Keratinocyte (primary cell): ENCODE measurements at regions not wholly inside any gene's neighbourhood (a gene's known extent, or its start where the extent isn't known, plus 50 kb on each side); places are given as distances from the start of the nearest gene placed in this dataset.

Experiments
- DNase-seq: peaks from one replicate; pipeline ENCODE4 v3.0.0-alpha.2; 2011; ENCODE audit warnings: low read depth, missing footprints, low spot score
- FAIRE-seq: peaks from 2 replicates; lab custom pipeline; 2011; peaks lifted over from hg19 to GRCh38; lab: Jason Lieb, UNC
- H2AFZ ChIP-seq: 2 replicates; pipeline ENCODE4 v1.6.0; 2012; ENCODE audit warnings: low read length, control low read depth, inconsistent platforms; ENCODE audit not compliant: control insufficient read depth
- H3K27ac ChIP-seq: 2 replicates; pipeline ENCODE4 v1.5.1; 2011; ENCODE audit warnings: low read length; ENCODE audit not compliant: control insufficient read depth, insufficient read depth
- H3K27me3 ChIP-seq: 3 replicates; pipeline ENCODE4 v1.6.0; 2011; ENCODE audit warnings: low read length; ENCODE audit not compliant: control insufficient read depth, insufficient read depth; ENCODE audit errors: extremely low read depth
- H3K36me3 ChIP-seq, 2 experiments: 2 replicates in 1 of 2; 3 replicates in 1 of 2; pipeline ENCODE4 v1.5.1; 2011; ENCODE audit warnings: low read length in 2 of 2, mild to moderate bottlenecking in 1 of 2; ENCODE audit not compliant: control insufficient read depth in 2 of 2, insufficient read depth in 2 of 2; ENCODE audit errors: extremely low read depth in 1 of 2
- H3K4me1 ChIP-seq: 3 replicates; pipeline ENCODE4 v1.5.1; 2011; ENCODE audit warnings: low read length; ENCODE audit not compliant: control insufficient read depth, insufficient read depth; ENCODE audit errors: extremely low read depth
- H3K4me2 ChIP-seq: 3 replicates; pipeline ENCODE4 v1.6.0; 2011; ENCODE audit warnings: low read depth, low read length; ENCODE audit not compliant: control insufficient read depth, insufficient read depth; ENCODE audit errors: extremely low read depth
- H3K4me3 ChIP-seq, 3 experiments: fragments of 200-600 bp in 1 of 3; sonication (generic) in 1 of 3; 2 replicates in 2 of 3; 3 replicates in 1 of 3; pipeline ENCODE4 v1.5.1; 2011 to 2016; ENCODE audit warnings: low read length in 3 of 3, mild to moderate bottlenecking in 3 of 3, control low read depth in 2 of 3, inconsistent platforms in 1 of 3, low read depth in 1 of 3, mixed read lengths in 1 of 3, mixed run types in 1 of 3, moderate library complexity in 1 of 3; ENCODE audit not compliant: control insufficient read depth in 2 of 3, insufficient read depth in 2 of 3; ENCODE audit errors: extremely low read depth in 1 of 3
- H3K79me2 ChIP-seq: 2 replicates; pipeline ENCODE4 v1.6.0; 2012; ENCODE audit warnings: low read length; ENCODE audit not compliant: control insufficient read depth, insufficient read depth
- H3K9ac ChIP-seq: 3 replicates; pipeline ENCODE4 v1.6.0; 2011; ENCODE audit warnings: low read length; ENCODE audit not compliant: control insufficient read depth, insufficient read depth; ENCODE audit errors: extremely low read depth
- H3K9me1 ChIP-seq: 3 replicates; pipeline ENCODE4 v1.6.0; 2011; ENCODE audit warnings: low read length; ENCODE audit not compliant: control insufficient read depth, insufficient read depth; ENCODE audit errors: extremely low read depth
- H3K9me3 ChIP-seq: 2 replicates; pipeline ENCODE4 v1.5.1; 2012; ENCODE audit warnings: low read depth, low read length; ENCODE audit not compliant: control insufficient read depth
- H4K20me1 ChIP-seq: 3 replicates; pipeline ENCODE4 v1.6.0; 2011; ENCODE audit warnings: low read length; ENCODE audit not compliant: control insufficient read depth, insufficient read depth; ENCODE audit errors: extremely low read depth
- EZH2 ChIP-seq: IDR thresholded peaks from one replicate; pipeline ENCODE4 v1.6.1; 2012; ENCODE audit warnings: inconsistent platforms, mild to moderate bottlenecking, low read length, moderate library complexity
- dilution Hi-C: fragments of 300-500 bp; cut with MboI; formaldehyde crosslinking; loops from one replicate; pipeline ENCODE4 v1.7.0; 2020; ENCODE audit warnings: low sequenced_read_pairs; ENCODE audit not compliant: extremely low pct_ligation_motif_present
- TF ChIP-seq, protein P1 (sequence below), 3 experiments: IDR thresholded peaks in 1 of 3; conservative IDR thresholded peaks in 1 of 3; optimal IDR thresholded peaks in 1 of 3; 2 replicates in 2 of 3; 3 replicates in 1 of 3; pipeline versions ENCODE3 to v1.5.1; 2011; ENCODE audit warnings: low read length in 3 of 3, mild to moderate bottlenecking in 3 of 3, moderate library complexity in 2 of 3, control low read depth in 1 of 3, inconsistent platforms in 1 of 3; ENCODE audit not compliant: insufficient read depth in 2 of 3; ENCODE audit errors: extremely low read depth in 1 of 3

GRCh38 chr20:62533591-62534495 lies 58.0 kb upstream of the GATA5 start:
- DNase-seq (no peak), FAIRE-seq (no peak)
- H2AFZ ChIP-seq: no peak overlapping the region
- TF ChIP-seq EZH2: no peak
- TF ChIP-seq, protein P1, sequence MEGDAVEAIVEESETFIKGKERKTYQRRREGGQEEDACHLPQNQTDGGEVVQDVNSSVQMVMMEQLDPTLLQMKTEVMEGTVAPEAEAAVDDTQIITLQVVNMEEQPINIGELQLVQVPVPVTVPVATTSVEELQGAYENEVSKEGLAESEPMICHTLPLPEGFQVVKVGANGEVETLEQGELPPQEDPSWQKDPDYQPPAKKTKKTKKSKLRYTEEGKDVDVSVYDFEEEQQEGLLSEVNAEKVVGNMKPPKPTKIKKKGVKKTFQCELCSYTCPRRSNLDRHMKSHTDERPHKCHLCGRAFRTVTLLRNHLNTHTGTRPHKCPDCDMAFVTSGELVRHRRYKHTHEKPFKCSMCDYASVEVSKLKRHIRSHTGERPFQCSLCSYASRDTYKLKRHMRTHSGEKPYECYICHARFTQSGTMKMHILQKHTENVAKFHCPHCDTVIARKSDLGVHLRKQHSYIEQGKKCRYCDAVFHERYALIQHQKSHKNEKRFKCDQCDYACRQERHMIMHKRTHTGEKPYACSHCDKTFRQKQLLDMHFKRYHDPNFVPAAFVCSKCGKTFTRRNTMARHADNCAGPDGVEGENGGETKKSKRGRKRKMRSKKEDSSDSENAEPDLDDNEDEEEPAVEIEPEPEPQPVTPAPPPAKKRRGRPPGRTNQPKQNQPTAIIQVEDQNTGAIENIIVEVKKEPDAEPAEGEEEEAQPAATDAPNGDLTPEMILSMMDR (optimal IDR thresholded peaks at IDR 0.05 in 1 of 3, IDR thresholded peaks at IDR 0.05 in 1 of 3, conservative IDR thresholded peaks at IDR 0.05 in 1 of 3; ENCODE audit: extremely low read depth in 1 of 3, insufficient read depth in 2 of 3, low read length in 3 of 3): no peak
- no peak overlapping the region for H3K4me2 ChIP-seq
- no peaks in the 10 kb centered on the region for H4K20me1 ChIP-seq
- H3K4me1 ChIP-seq: no peaks in the 10 kb centered on the region
- H3K4me3 ChIP-seq: no peak overlapping the region
- no peak overlapping the region for H3K27ac ChIP-seq
- H3K36me3 ChIP-seq: no peaks in the 10 kb centered on the region
- H3K9me3 ChIP-seq: no peaks in the 10 kb centered on the region
- peaks cover 37% of the 10 kb centered on the region for H3K27me3 ChIP-seq
- no peak overlapping the region for H3K9ac ChIP-seq
- dilution Hi-C loops: loop anchor here (25.0 kb wide), 1 partner anchor 97 kb away; the partner anchor contains the start of gene RBBP8NL
- no peaks in the 10 kb centered on the region for H3K79me2 ChIP-seq
- H3K9me1 ChIP-seq: no peaks in the 10 kb centered on the region

- H3K9me1 ChIP-seq: no peaks in the 10 kb centered on the region
- TF ChIP-seq EZH2: no peak
- TF ChIP-seq, protein P1 (optimal IDR thresholded peaks at IDR 0.05 in 1 of 3, IDR thresholded peaks at IDR 0.05 in 1 of 3, conservative IDR thresholded peaks at IDR 0.05 in 1 of 3; ENCODE audit: extremely low read depth in 1 of 3, insufficient read depth in 2 of 3, low read length in 3 of 3): no peak
- dilution Hi-C loops: loop anchor here (25.0 kb wide), 1 partner anchor 97 kb away; the partner anchor contains the start of gene RBBP8NL
- H3K27ac ChIP-seq: no peak overlapping the region
- no peak overlapping the region for H3K4me2 ChIP-seq
- H3K9me3 ChIP-seq: no peaks in the 10 kb centered on the region
- H3K4me3 ChIP-seq: no peak overlapping the region
- H2AFZ ChIP-seq: no peak overlapping the region
- no peaks in the 10 kb centered on the region for H4K20me1 ChIP-seq
- H3K9ac ChIP-seq: no peak overlapping the region
- DNase-seq (no peak), FAIRE-seq (no peak)
- no peaks in the 10 kb centered on the region for H3K36me3 ChIP-seq
- peaks cover 39% of the 10 kb centered on the region for H3K27me3 ChIP-seq
- H3K4me1 ChIP-seq: no peaks in the 10 kb centered on the region
- no peaks in the 10 kb centered on the region for H3K79me2 ChIP-seq
Measured at GRCh38 chr20:62534526-62535221, 58.9 kb upstream of the GATA5 start.
